GM23248 (cell line): ENCODE measurements at regions not wholly inside any gene's neighbourhood (a gene's known extent, or its start where the extent isn't known, plus 50 kb on each side); places are given as distances from the start of the nearest gene placed in this dataset.

Experiments used
- DNase-seq: peaks from one replicate; pipeline ENCODE4 v3.0.0-alpha.2; 2015
- H2AFZ ChIP-seq: fragments of 200-600 bp; sonication (generic); 2 replicates; pipeline ENCODE4 v1.6.1; 2016; ENCODE audit warnings: antibody characterized with exemption
- H3F3A ChIP-seq: fragments of 200-600 bp; sonication (generic); 2 replicates; pipeline ENCODE4 v1.6.1; 2016; ENCODE audit warnings: mild to moderate bottlenecking, antibody characterized with exemption, mixed run types; ENCODE audit not compliant: insufficient read depth
- H3K27ac ChIP-seq: fragments of 200-600 bp; sonication (generic); 2 replicates; pipeline ENCODE4 v1.5.1; 2016; ENCODE audit warnings: mild to moderate bottlenecking
- H3K27me3 ChIP-seq: fragments of 200-600 bp; sonication (generic); replicated peaks from 2 replicates; pipeline ENCODE4 v1.6.1; 2016; ENCODE audit warnings: mild to moderate bottlenecking; ENCODE audit not compliant: insufficient read depth
- H3K36me3 ChIP-seq: fragments of 200-600 bp; sonication (generic); 2 replicates; pipeline ENCODE4 v1.6.1; 2016; ENCODE audit warnings: low read depth, mild to moderate bottlenecking
- H3K4me1 ChIP-seq: fragments of 200-600 bp; sonication (generic); 2 replicates; pipeline ENCODE4 v1.6.1; 2016; ENCODE audit warnings: mild to moderate bottlenecking; ENCODE audit not compliant: insufficient read depth
- H3K4me2 ChIP-seq: fragments of 200-600 bp; sonication (generic); one replicate; pipeline ENCODE4 v1.6.1; 2016; ENCODE audit warnings: mild to moderate bottlenecking; ENCODE audit not compliant: unreplicated experiment
- H3K4me3 ChIP-seq: fragments of 200-600 bp; sonication (generic); 2 replicates; pipeline ENCODE4 v1.5.1; 2016; ENCODE audit warnings: mild to moderate bottlenecking
- H3K79me2 ChIP-seq: fragments of 200-600 bp; sonication (generic); 2 replicates; pipeline ENCODE4 v1.6.1; 2016; ENCODE audit warnings: mild to moderate bottlenecking; ENCODE audit not compliant: insufficient read depth
- H3K9ac ChIP-seq: fragments of 200-600 bp; sonication (generic); 2 replicates; pipeline ENCODE4 v1.6.1; 2016; ENCODE audit warnings: mild to moderate bottlenecking
- H3K9me2 ChIP-seq: fragments of 200-600 bp; sonication (generic); 2 replicates; pipeline ENCODE4 v1.6.1; 2016; ENCODE audit warnings: mixed run types, mild to moderate bottlenecking, moderate library complexity; ENCODE audit not compliant: insufficient read depth
- H3K9me3 ChIP-seq: fragments of 200-600 bp; sonication (generic); one replicate; pipeline ENCODE4 v1.6.1; 2017; ENCODE audit warnings: low read depth
- H4K20me1 ChIP-seq: fragments of 200-600 bp; sonication (generic); 2 replicates; pipeline ENCODE4 v1.6.0; 2016; ENCODE audit not compliant: insufficient read depth
- EZH2 ChIP-seq: fragments of 200-600 bp; sonication (generic); IDR thresholded peaks from 2 replicates; pipeline ENCODE4 v1.6.1; 2018; ENCODE audit warnings: antibody characterized with exemption, mild to moderate bottlenecking; ENCODE audit not compliant: insufficient read depth, poor library complexity, severe bottlenecking
- EZH2phosphoT487 ChIP-seq: fragments of 200-600 bp; sonication (generic); IDR thresholded peaks from 2 replicates; pipeline ENCODE4 v1.6.1; 2018; ENCODE audit warnings: antibody characterized with exemption, moderate library complexity, mild to moderate bottlenecking, low read depth; ENCODE audit not compliant: insufficient read depth
- WGBS, 2 experiments: methylation state at CpG; one replicate each; pipeline ENCODE4 v1.1.6; 2015 to 2017; ENCODE audit warnings: low lambda C conversion rate in 2 of 2, low coverage in 1 of 2; ENCODE audit errors: missing lambda C conversion rate in 2 of 2; 5-methylcytosine and 5-hydroxymethylcytosine counted together
- in situ Hi-C: fragments of 300-500 bp; cut with MboI; formaldehyde crosslinking; loops from 2 replicates; pipeline ENCODE4 v1.15.0; 2020

DNA sequence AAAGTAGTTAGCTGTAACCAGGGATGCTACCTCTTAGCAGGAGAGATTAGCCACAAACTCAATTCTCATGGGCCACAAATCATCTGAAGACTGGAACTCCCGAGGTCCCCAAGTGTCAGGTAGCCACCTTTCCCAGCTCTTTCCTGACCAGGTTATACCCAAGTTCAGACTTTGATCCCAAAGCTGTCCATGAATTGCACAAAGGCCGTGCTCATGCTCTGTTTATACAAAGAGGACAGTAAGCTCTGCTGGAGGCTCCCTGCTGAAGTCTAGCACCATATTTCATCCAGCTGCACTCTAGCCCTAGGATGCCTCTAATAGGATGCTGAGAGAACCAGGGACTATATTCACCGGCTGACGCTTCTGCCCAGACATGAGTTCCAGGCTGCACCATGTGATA, 271.0 kb upstream of the ADAMTSL1 start:
- H3K4me1 ChIP-seq = no peaks in the 10 kb centered on the region
- no peak overlapping the region for H3K27ac ChIP-seq
- H3K9me2 ChIP-seq = no peaks in the 10 kb centered on the region
- H4K20me1 ChIP-seq = no peaks in the 10 kb centered on the region
- H2AFZ ChIP-seq = no peak overlapping the region
- no peak overlapping the region for H3K9ac ChIP-seq
- no peaks in the 10 kb centered on the region for H3K79me2 ChIP-seq
- DNase-seq = no peak
- H3K9me3 ChIP-seq = no peaks in the 10 kb centered on the region
- no peak overlapping the region for H3K4me3 ChIP-seq
- in situ Hi-C loops = loop anchor here (25.0 kb wide), 1 partner anchor 666 kb away; no protein-coding TSS in a partner anchor
- no peaks in the 10 kb centered on the region for H3F3A ChIP-seq
- WGBS, 2 experiments = 63 to 69% methylated on average over 4 of the region's 4 CpGs
- TF ChIP-seq EZH2 = no peak
- no peak for TF ChIP-seq EZH2phosphoT487
- no peaks in the 10 kb centered on the region for H3K36me3 ChIP-seq
- H3K4me2 ChIP-seq = no peak overlapping the region
- peaks cover 43% of the 10 kb centered on the region for H3K27me3 ChIP-seq

DNA sequence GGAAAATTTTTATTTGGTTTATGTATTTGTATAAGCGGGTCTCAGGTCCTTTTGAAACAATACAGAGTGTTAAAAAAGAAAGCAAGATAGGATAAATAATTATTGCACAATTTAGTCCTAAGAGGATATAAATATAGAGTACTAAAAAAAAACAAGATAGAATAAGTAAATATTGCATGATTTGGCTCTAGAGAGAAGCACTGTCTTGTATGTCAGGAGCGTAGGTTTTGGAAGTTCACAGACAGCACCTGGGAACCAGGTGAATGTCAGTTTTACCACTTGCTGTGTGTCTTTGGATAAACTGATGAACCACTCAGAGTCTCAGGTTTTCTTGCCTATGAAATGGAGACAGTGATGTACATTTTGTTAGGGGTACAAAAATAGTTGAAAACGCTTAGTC, 266.2 kb upstream of the ADAMTSL1 start:
- H3K9ac ChIP-seq = no peak overlapping the region
- no peaks in the 10 kb centered on the region for H4K20me1 ChIP-seq
- no peaks in the 10 kb centered on the region for H3K36me3 ChIP-seq
- in situ Hi-C loops = loop anchor here (5.0 to 25.0 kb wide), 2 partner anchors 395 to 670 kb away; no protein-coding TSS in a partner anchor
- H2AFZ ChIP-seq = no peak overlapping the region
- no peak overlapping the region for H3K4me2 ChIP-seq
- no peaks in the 10 kb centered on the region for H3K9me2 ChIP-seq
- no peak for DNase-seq
- peaks cover 33% of the 10 kb centered on the region for H3K27me3 ChIP-seq
- H3K4me1 ChIP-seq = no peaks in the 10 kb centered on the region
- no peak overlapping the region for H3K4me3 ChIP-seq
- no peaks in the 10 kb centered on the region for H3K9me3 ChIP-seq
- H3K79me2 ChIP-seq = no peaks in the 10 kb centered on the region
- no peaks in the 10 kb centered on the region for H3F3A ChIP-seq
- 77 to 89% methylated on average over 3 of the region's 3 CpGs for WGBS, 2 experiments
- no peak overlapping the region for H3K27ac ChIP-seq
- TF ChIP-seq EZH2phosphoT487 (no peak), EZH2 (no peak)

DNA sequence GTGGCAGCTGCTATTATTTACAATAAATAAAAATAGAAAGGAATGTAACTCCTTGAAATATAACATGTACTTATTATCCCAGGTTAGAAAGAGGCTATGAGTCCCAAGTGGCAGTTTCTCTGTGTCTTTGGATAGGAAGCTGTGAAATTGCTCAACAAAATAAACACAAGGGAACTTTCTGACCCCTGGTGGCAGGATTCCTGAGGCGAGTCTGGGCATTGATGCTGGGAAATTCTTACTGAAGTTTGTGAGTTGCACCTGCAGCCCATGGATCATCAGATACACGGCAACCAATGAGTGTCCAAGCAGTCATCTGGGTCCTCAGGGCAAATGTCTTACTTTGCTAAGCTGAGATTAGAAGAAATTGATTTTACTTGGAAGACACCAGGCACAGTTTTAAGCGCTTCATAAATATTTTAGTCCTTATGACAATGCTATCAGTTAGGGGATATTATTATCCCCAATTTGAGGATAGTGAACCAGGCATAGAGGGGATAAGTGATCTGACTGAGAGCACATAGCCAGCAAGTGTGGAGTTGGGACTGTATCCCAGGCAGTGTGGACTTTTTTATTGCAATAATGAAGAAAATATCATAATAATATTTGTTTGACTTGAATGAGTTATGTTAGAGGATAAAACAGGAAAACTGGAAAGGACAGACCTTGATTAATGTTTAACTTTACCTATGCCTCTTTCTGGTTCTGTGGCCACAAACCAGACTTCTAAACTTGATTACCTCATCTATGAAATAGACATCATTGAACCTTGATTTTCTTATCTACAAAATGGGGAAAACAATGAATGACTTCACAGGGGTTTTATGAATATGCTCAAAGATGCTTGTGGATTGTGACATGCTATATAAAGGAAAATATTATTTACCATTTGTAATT, 265.5 kb upstream of the ADAMTSL1 start:
- Histone ChIP-seq H3K9ac (no peak overlapping the region), H3K27me3 (peaks cover 26% of the 10 kb centered on the region), H4K20me1 (no peaks in the 10 kb centered on the region), H3K27ac (no peak overlapping the region), H3K4me2 (no peak overlapping the region), H3K9me2 (no peaks in the 10 kb centered on the region), H3K9me3 (no peaks in the 10 kb centered on the region), H2AFZ (no peak overlapping the region), H3K4me1 (no peaks in the 10 kb centered on the region), H3K79me2 (no peaks in the 10 kb centered on the region), H3K36me3 (no peaks in the 10 kb centered on the region), H3F3A (no peaks in the 10 kb centered on the region), H3K4me3 (no peak overlapping the region)
- DNase-seq = peak; percentile 64
- 15 to 20% methylated on average over 3 of the region's 3 CpGs for WGBS, 2 experiments
- in situ Hi-C loops = loop anchor here (5.0 to 25.0 kb wide), 2 partner anchors 396 to 671 kb away; no protein-coding TSS in a partner anchor
- TF ChIP-seq EZH2phosphoT487 (no peak), EZH2 (no peak)

DNA sequence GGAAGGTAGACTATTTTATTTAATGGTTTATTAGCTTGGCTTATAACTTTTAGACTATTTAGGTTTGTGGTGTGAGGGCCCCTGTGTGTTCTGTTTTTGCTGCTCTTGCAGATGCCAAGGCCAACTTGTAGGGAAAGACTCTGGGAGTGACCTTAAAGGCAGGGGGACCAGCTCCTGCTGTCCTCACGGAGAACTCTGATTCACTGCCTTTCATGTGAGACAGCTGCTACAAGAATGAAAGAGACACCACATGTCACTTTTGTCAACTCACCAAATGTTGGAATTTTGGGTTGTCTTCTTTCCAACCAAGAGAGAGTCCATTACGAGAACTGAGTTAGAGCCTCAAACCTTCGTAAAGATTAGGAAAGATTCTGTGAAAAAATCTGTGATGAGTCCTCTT, 258.3 kb upstream of the ADAMTSL1 start:
- Histone ChIP-seq H3K27me3 (no peaks in the 10 kb centered on the region), H3K36me3 (no peaks in the 10 kb centered on the region), H4K20me1 (no peaks in the 10 kb centered on the region), H3K4me3 (no peak overlapping the region), H3K79me2 (no peaks in the 10 kb centered on the region), H3K9me2 (no peaks in the 10 kb centered on the region), H3K9ac (no peak overlapping the region), H3K9me3 (no peaks in the 10 kb centered on the region), H3K4me2 (no peak overlapping the region), H3K4me1 (no peaks in the 10 kb centered on the region), H3K27ac (no peak overlapping the region), H2AFZ (no peak overlapping the region), H3F3A (no peaks in the 10 kb centered on the region)
- DNase-seq = no peak
- in situ Hi-C loops = loop anchor here (25.0 kb wide), 1 partner anchor 678 kb away; no protein-coding TSS in a partner anchor
- TF ChIP-seq EZH2 = no peak
- TF ChIP-seq EZH2phosphoT487 = no peak
- 30 to 37% methylated on average over 3 of the region's 3 CpGs for WGBS, 2 experiments
